Kidney (tissue), 13 donors: ENCODE measurements at regions not wholly inside any gene's neighbourhood (a gene's known extent, or its start where the extent isn't known, plus 50 kb on each side); places are given as distances from the start of the nearest gene placed in this dataset.

Experiments used
- DNase-seq, 5 donors: peaks; one replicate each; pipeline ENCODE4 v3.0.0-alpha.2; 2013 to 2020
- FAIRE-seq: peaks from 2 replicates; lab custom pipeline; 2012; peaks lifted over from hg19 to GRCh38; lab: Jason Lieb, UNC
- H3K27ac ChIP-seq, 2 donors: one replicate each; pipeline ENCODE4 v1.7.0; 2013; ENCODE audit warnings: low read depth in 2 of 2, low read length in 2 of 2, inconsistent platforms in 1 of 2
- H3K27me3 ChIP-seq: one replicate; pipeline ENCODE4 v1.7.1; 2013; ENCODE audit warnings: low read length, inconsistent platforms; ENCODE audit not compliant: control insufficient read depth, insufficient read depth
- H3K36me3 ChIP-seq, 3 donors: one replicate each; pipeline versions ENCODE4 v1.7.0 to v1.7.1; 2013; ENCODE audit warnings: low read length in 3 of 3, control low read depth in 1 of 3, inconsistent platforms in 1 of 3; ENCODE audit not compliant: insufficient read depth in 3 of 3, control insufficient read depth in 2 of 3
- H3K4me1 ChIP-seq, 3 donors: one replicate each; pipeline versions ENCODE4 v1.7.0 to v1.7.1; 2013; ENCODE audit warnings: low read length in 3 of 3, inconsistent platforms in 1 of 3, low read depth in 1 of 3; ENCODE audit not compliant: control insufficient read depth in 2 of 3, insufficient read depth in 2 of 3
- H3K4me3 ChIP-seq, 3 donors: one replicate each; pipeline versions ENCODE4 v1.7.0 to v1.8.1; 2013; ENCODE audit warnings: low read length in 3 of 3, control low read depth in 1 of 3, inconsistent platforms in 1 of 3
- H3K9ac ChIP-seq, 3 donors: one replicate each; pipeline versions ENCODE4 v1.7.0 to v1.7.1; 2013; ENCODE audit warnings: low read length in 3 of 3, control low read depth in 1 of 3, inconsistent platforms in 1 of 3
- H3K9me3 ChIP-seq, 3 donors: one replicate each; pipeline versions ENCODE4 v1.7.0 to v1.7.1; 2013; ENCODE audit warnings: low read length in 3 of 3, control low read depth in 1 of 3, inconsistent platforms in 1 of 3; ENCODE audit not compliant: control insufficient read depth in 2 of 3, insufficient read depth in 1 of 3
- intact Hi-C: fragments of 100-400 bp; cut with DNase I; formaldehyde crosslinking; loops from one replicate; pipeline ENCODE4 v1.11.1; 2022
- TF ChIP-seq, protein P1 (sequence below): IDR thresholded peaks from 3 replicates; pipeline ENCODE4 v1.5.1; 2012; ENCODE audit warnings: mild to moderate bottlenecking, moderate library complexity, borderline replicate concordance; ENCODE audit not compliant: insufficient read depth; ENCODE audit errors: extremely low read depth
- donor health status: control.
- donor health status: control.
- donor health status: control.
- donor health status: control.
- donor health status: control.
- donor health status: DM: yes; HTN: yes; CAD: no.
- donor health status: Normal renal cell carcinoma (clear cell type).

DNA sequence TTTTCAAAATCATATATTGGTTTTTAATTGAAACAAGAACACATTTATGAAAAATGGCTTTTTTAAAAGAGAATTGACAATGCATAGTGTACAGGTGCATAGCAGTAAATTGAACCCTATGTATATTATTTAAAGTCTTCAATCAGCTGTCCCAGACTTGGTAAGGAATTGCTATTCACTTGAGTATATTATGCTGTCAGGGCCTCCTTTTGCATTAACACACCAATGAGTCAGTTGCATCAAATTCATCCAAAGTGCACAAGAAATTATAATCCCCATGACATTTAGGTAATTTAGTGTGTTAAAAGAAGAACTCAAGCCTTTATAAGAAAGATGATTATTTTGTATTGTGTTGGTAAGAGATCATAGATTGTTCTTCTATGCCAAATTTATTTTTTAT lies 748.8 kb upstream of the RIOK2 start:
- Histone ChIP-seq H3K4me3 (no peak overlapping the region), H3K36me3 (no peaks in the 10 kb centered on the region), H3K27ac (no peak overlapping the region), H3K4me1 (no peaks in the 10 kb centered on the region), H3K27me3 (no peaks in the 10 kb centered on the region), H3K9me3 (no peaks in the 10 kb centered on the region), H3K9ac (no peak overlapping the region)
- intact Hi-C loops: no loop called here
- TF ChIP-seq, protein P1, sequence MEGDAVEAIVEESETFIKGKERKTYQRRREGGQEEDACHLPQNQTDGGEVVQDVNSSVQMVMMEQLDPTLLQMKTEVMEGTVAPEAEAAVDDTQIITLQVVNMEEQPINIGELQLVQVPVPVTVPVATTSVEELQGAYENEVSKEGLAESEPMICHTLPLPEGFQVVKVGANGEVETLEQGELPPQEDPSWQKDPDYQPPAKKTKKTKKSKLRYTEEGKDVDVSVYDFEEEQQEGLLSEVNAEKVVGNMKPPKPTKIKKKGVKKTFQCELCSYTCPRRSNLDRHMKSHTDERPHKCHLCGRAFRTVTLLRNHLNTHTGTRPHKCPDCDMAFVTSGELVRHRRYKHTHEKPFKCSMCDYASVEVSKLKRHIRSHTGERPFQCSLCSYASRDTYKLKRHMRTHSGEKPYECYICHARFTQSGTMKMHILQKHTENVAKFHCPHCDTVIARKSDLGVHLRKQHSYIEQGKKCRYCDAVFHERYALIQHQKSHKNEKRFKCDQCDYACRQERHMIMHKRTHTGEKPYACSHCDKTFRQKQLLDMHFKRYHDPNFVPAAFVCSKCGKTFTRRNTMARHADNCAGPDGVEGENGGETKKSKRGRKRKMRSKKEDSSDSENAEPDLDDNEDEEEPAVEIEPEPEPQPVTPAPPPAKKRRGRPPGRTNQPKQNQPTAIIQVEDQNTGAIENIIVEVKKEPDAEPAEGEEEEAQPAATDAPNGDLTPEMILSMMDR: no peak
- FAIRE-seq: no peak
- DNase-seq: no peak

DNA sequence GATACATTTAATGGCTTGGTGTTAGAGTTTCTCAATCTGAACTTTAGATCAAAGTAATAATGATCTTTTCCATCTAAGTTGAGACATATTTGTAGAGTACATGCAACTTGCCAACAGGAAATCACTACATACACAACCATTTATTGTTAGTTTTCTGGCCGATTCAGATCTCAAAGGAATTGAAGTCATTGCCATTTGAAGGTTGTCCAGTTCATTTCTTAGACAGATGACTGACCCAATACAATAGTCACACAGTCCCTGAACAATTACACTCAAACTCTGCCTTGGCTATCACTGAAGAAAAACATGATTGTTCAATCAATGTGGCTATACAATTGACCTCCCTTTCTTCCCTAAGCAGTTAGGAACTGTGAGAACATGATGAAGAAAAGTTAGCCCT lies 753.2 kb upstream of the RIOK2 start:
- no peak for FAIRE-seq
- H3K36me3 ChIP-seq: no peaks in the 10 kb centered on the region

DNA sequence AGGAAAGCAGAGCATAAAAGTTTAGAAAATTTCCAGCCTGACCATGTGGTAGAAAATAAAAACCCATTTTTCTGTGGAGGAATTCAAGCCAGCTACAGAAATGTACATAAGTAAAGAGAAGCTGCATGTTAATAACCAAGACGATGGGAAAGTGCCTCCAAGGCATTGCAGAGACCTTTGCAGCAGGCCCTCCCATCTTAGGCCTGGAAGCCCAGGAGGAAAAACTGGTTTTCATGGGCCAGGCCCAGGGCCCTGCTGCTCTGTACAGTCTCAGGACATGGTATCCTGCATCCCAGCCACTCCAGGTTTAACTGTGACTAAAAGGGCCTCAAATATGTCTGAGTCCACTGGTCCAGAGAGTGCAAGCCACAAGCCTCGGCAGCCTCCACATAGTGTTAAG lies 754.8 kb upstream of the RIOK2 start:
- TF ChIP-seq, protein P1: no peak
- no peak overlapping the region for H3K27ac ChIP-seq
- no peaks in the 10 kb centered on the region for H3K9me3 ChIP-seq
- H3K36me3 ChIP-seq: no peaks in the 10 kb centered on the region
- no peak overlapping the region for H3K9ac ChIP-seq
- H3K4me1 ChIP-seq: no peaks in the 10 kb centered on the region
- intact Hi-C loops: no loop called here
- no peak overlapping the region for H3K4me3 ChIP-seq
- no peaks in the 10 kb centered on the region for H3K27me3 ChIP-seq
- FAIRE-seq (no peak), DNase-seq (no peak)

More for the DNA sequence above, 753.2 kb upstream of the RIOK2 start:
- no peak for DNase-seq
- no peaks in the 10 kb centered on the region for H3K27me3 ChIP-seq
- no peaks in the 10 kb centered on the region for H3K9me3 ChIP-seq
- H3K4me3 ChIP-seq: no peak overlapping the region
- TF ChIP-seq, protein P1: no peak
- no peak overlapping the region for H3K9ac ChIP-seq
- H3K4me1 ChIP-seq: no peaks in the 10 kb centered on the region
- intact Hi-C loops: no loop called here
- no peak overlapping the region for H3K27ac ChIP-seq

DNA sequence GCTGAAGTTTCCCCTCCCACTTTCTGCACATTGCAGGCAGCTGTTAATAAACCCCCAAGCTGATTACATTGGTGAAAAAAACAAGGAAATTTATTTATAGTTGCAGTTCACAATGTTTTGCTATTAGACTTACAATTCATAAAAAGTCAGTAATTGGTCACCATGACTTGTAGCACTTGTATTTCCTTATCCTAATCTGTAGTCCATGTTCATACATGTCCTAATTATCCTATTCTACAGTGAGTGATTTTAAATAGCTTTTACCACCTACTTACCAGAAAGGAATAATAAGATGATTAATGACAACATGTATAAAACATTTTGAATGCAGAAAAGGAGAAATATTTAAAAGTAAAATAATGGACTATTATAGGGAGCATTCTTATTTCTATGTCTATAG lies 760.0 kb upstream of the RIOK2 start:
- FAIRE-seq: no peak
- H3K4me1 ChIP-seq: no peaks in the 10 kb centered on the region
- no peak overlapping the region for H3K27ac ChIP-seq

More for the DNA sequence above, 760.0 kb upstream of the RIOK2 start:
- Histone ChIP-seq H3K27me3 (no peaks in the 10 kb centered on the region), H3K9ac (no peak overlapping the region), H3K4me3 (no peak overlapping the region), H3K36me3 (no peaks in the 10 kb centered on the region), H3K9me3 (no peaks in the 10 kb centered on the region)
- TF ChIP-seq, protein P1: no peak
- DNase-seq: no peak
- intact Hi-C loops: no loop called here
